ENCODE measurements at regions not wholly inside any gene's neighbourhood (a gene's known extent, or its start where the extent isn't known, plus 50 kb on each side); places are given as distances from the start of the nearest gene placed in this dataset.
"Not testable (repeated sequence)": the region's sequence is repeated elsewhere in the genome, so short reads cannot be mapped to it uniquely, and the experiment has no call there.

GRCh38 chr2:142422041-142422440 is 291.2 kb upstream of the LRP1B start:
- H3K27ac Mint-ChIP-seq, result no peak overlapping the region
- TF ChIP-seq CTCF (IDR thresholded peaks at IDR 0.05), result no peak

GRCh38 chr2:142418699-142419098 is 287.9 kb upstream of the LRP1B start:
- DNase-seq; H3K27ac Mint-ChIP-seq; H3K36me3 Mint-ChIP-seq (ENCODE audit: low read depth); H3K9me3 Mint-ChIP-seq; H3K27me3 Mint-ChIP-seq (ENCODE audit: low read depth, poor library complexity); H3K4me3 Mint-ChIP-seq; H3K4me1 Mint-ChIP-seq: not testable (repeated sequence)

More at GRCh38 chr2:142422041-142422440, 291.2 kb upstream of the LRP1B start:
- Mint-ChIP-seq H3K27me3 (ENCODE audit: low read depth, poor library complexity) (no peaks in the 10 kb centered on the region), H3K4me1 (no peaks in the 10 kb centered on the region), H3K4me3 (no peak overlapping the region), H3K9me3 (no peaks in the 10 kb centered on the region), H3K36me3 (ENCODE audit: low read depth) (no peaks in the 10 kb centered on the region)
- DNase-seq, result no peak

GRCh38 chr2:142416996-142417395 is 286.2 kb upstream of the LRP1B start:
- no peaks in the 10 kb centered on the region for H3K9me3 Mint-ChIP-seq
- DNase-seq, result no peak
- no peak overlapping the region for H3K4me3 Mint-ChIP-seq
- H3K27ac Mint-ChIP-seq, result no peak overlapping the region
- no peak for TF ChIP-seq CTCF (IDR thresholded peaks at IDR 0.05)
- H3K4me1 Mint-ChIP-seq, result no peaks in the 10 kb centered on the region
- peaks cover 5% of the 10 kb centered on the region for H3K27me3 Mint-ChIP-seq (ENCODE audit: low read depth, poor library complexity)
- no peaks in the 10 kb centered on the region for H3K36me3 Mint-ChIP-seq (ENCODE audit: low read depth)

- TF ChIP-seq CTCF (IDR thresholded peaks at IDR 0.05), result no peak
- Mint-ChIP-seq H3K36me3 (ENCODE audit: low read depth) (no peaks in the 10 kb centered on the region), H3K4me1 (no peaks in the 10 kb centered on the region), H3K4me3 (no peak overlapping the region), H3K9me3 (no peaks in the 10 kb centered on the region), H3K27me3 (ENCODE audit: low read depth, poor library complexity) (peaks cover 5% of the 10 kb centered on the region), H3K27ac (no peak overlapping the region)
- no peak for DNase-seq
These were observed 284.6 kb upstream of the LRP1B start for GRCh38 chr2:142415461-142415860.

GRCh38 chr2:142398212-142398611 is 267.4 kb upstream of the LRP1B start:
- Mint-ChIP-seq H3K4me3 (no peak overlapping the region), H3K36me3 (ENCODE audit: low read depth) (no peaks in the 10 kb centered on the region), H3K9me3 (peaks cover 43% of the 10 kb centered on the region), H3K27ac (no peak overlapping the region), H3K4me1 (no peaks in the 10 kb centered on the region), H3K27me3 (ENCODE audit: low read depth, poor library complexity) (peaks cover 6% of the 10 kb centered on the region)
- DNase-seq, result no peak
- no peak for TF ChIP-seq CTCF (IDR thresholded peaks at IDR 0.05)

GRCh38 chr2:142395291-142395690 is 264.5 kb upstream of the LRP1B start:
- DNase-seq, result no peak
- Mint-ChIP-seq H3K4me1 (no peaks in the 10 kb centered on the region), H3K27ac (no peak overlapping the region), H3K4me3 (no peak overlapping the region), H3K36me3 (ENCODE audit: low read depth) (no peaks in the 10 kb centered on the region), H3K27me3 (ENCODE audit: low read depth, poor library complexity) (peaks cover 6% of the 10 kb centered on the region), H3K9me3 (peaks cover 24% of the 10 kb centered on the region)
- no peak for TF ChIP-seq CTCF (IDR thresholded peaks at IDR 0.05)
